Fibroblast of skin of right biceps (primary cell): ENCODE measurements at regions not wholly inside any gene's neighbourhood (a gene's known extent, or its start where the extent isn't known, plus 50 kb on each side); places are given as distances from the start of the nearest gene placed in this dataset.
"Not testable (repeated sequence)": the region's sequence is repeated elsewhere in the genome, so short reads cannot be mapped to it uniquely, and the experiment has no call there.

Experiments used
- DNase-seq: peaks from one replicate; pipeline ENCODE4 v3.0.0-alpha.2; 2013

GRCh38 chr16:27600381-27600780, 50.4 kb downstream of the KATNIP start:
- no peak for DNase-seq

GRCh38 chr16:27602103-27602502, 52.2 kb downstream of the KATNIP start:
- no peak for DNase-seq

- DNase-seq: peak; percentile 39
Measured at GRCh38 chr16:27605500-27606106, 55.7 kb downstream of the KATNIP start.

- DNase-seq: no peak
Measured at GRCh38 chr16:27611340-27611739, 61.4 kb downstream of the KATNIP start.

- no peak for DNase-seq
Measured at GRCh38 chr16:27613238-27613791, 63.4 kb downstream of the KATNIP start.

GRCh38 chr16:27617665-27618064, 67.7 kb downstream of the KATNIP start:
- no peak for DNase-seq

- no peak for DNase-seq
Measured at GRCh38 chr16:27618165-27618564, 68.2 kb downstream of the KATNIP start.

GRCh38 chr16:27618606-27619327, 68.8 kb downstream of the KATNIP start:
- no peak for DNase-seq

- DNase-seq: no peak
Measured at GRCh38 chr16:27620541-27620940, 70.6 kb downstream of the KATNIP start.

- no peak for DNase-seq
Measured at GRCh38 chr16:27624154-27625049, 74.5 kb downstream of the KATNIP start.

GRCh38 chr16:27625050-27625697, 75.2 kb downstream of the KATNIP start:
- no peak for DNase-seq

GRCh38 chr16:27627136-27627535, 77.2 kb downstream of the KATNIP start:
- DNase-seq: no peak

GRCh38 chr16:27628241-27628942, 78.4 kb downstream of the KATNIP start:
- DNase-seq: no peak

- not testable (repeated sequence) for DNase-seq
Measured at GRCh38 chr16:27628943-27629462, 79.1 kb downstream of the KATNIP start.

GRCh38 chr16:27632216-27632615, 82.3 kb downstream of the KATNIP start:
- no peak for DNase-seq

- DNase-seq: no peak
Measured at GRCh38 chr16:27633221-27633620, 83.3 kb downstream of the KATNIP start.

- no peak for DNase-seq
Measured at GRCh38 chr16:27633721-27634120, 83.8 kb downstream of the KATNIP start.

- DNase-seq: peak; percentile 15
Measured at GRCh38 chr16:27634779-27635178, 84.8 kb downstream of the KATNIP start.

- DNase-seq: no peak
Measured at GRCh38 chr16:27636453-27637240, 86.7 kb downstream of the KATNIP start.

- DNase-seq: no peak
Measured at GRCh38 chr16:27638833-27639560, 89.1 kb downstream of the KATNIP start.
